ENCODE measurements at regions not wholly inside any gene's neighbourhood (a gene's known extent, or its start where the extent isn't known, plus 50 kb on each side); places are given as distances from the start of the nearest gene placed in this dataset.

DNA sequence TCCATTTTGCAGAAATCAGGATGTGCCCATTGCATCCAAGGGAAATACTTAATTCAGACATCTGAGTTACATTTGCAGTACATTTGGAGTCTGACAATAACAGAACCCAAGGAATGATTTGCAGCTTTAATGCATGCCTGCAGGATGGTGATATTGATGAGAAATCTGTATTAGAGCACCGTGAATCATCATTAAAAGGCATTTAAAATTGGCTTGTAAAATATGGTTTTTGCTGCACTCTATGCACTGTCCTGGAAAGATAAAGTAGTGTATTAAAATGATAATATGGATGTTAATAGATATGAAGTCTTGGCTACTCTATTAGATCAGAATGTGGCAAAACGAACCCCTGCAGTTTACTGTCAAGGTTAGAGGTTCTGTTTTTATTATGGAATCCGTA lies 556.9 kb downstream of the MAT2B start:
- no peak overlapping the region for H3K4me3 ChIP-seq
- no peak for TF ChIP-seq CTCF (IDR thresholded peaks at IDR 0.05)
- TF ChIP-seq POLR2A (IDR thresholded peaks at IDR 0.05): no peak
- no peaks in the 10 kb centered on the region for H3K4me1 ChIP-seq
- DNase-seq (no peak), ATAC-seq (no peak)
- no peaks in the 10 kb centered on the region for H3K36me3 ChIP-seq (replicated peaks in 1 of 2; ENCODE audit: insufficient read depth in 1 of 2, low read depth in 2 of 2)
- 28 to 39% methylated on average over 3 of the region's 3 CpGs for WGBS, 2 donors
- H3K9me3 ChIP-seq: no peaks in the 10 kb centered on the region
- H3K27me3 ChIP-seq: no peaks in the 10 kb centered on the region
- H3K27ac ChIP-seq: no peak overlapping the region
- intact Hi-C loops (cut with DNase I): no loop called here

GRCh38 chr5:164065266-164065665 lies 559.8 kb downstream of the MAT2B start:
- intact Hi-C loops (cut with DNase I): no loop called here
- DNase-seq (no peak), ATAC-seq (no peak)
- Histone ChIP-seq H3K27ac (no peak overlapping the region), H3K4me1 (no peaks in the 10 kb centered on the region), H3K9me3 (no peaks in the 10 kb centered on the region), H3K36me3 (replicated peaks in 1 of 2; ENCODE audit: insufficient read depth in 1 of 2, low read depth in 2 of 2) (no peaks in the 10 kb centered on the region), H3K27me3 (no peaks in the 10 kb centered on the region), H3K4me3 (no peak overlapping the region)
- TF ChIP-seq CTCF (IDR thresholded peaks at IDR 0.05): no peak
- no peak for TF ChIP-seq POLR2A (IDR thresholded peaks at IDR 0.05)
- 54 to 65% methylated on average over 2 of the region's 2 CpGs for WGBS, 2 donors

GRCh38 chr5:164071671-164072070 lies 566.3 kb downstream of the MAT2B start:
- TF ChIP-seq CTCF (IDR thresholded peaks at IDR 0.05): no peak
- Histone ChIP-seq H3K4me1 (no peaks in the 10 kb centered on the region), H3K9me3 (no peaks in the 10 kb centered on the region), H3K4me3 (no peak overlapping the region), H3K27me3 (no peaks in the 10 kb centered on the region), H3K36me3 (replicated peaks in 1 of 2; ENCODE audit: insufficient read depth in 1 of 2, low read depth in 2 of 2) (no peaks in the 10 kb centered on the region), H3K27ac (no peak overlapping the region)
- DNase-seq: no peak
- intact Hi-C loops (cut with DNase I): no loop called here
- 41 to 77% methylated on average over 1 of the region's 1 CpG for WGBS, 2 donors
- no peak for ATAC-seq

GRCh38 chr5:164073081-164073480 lies 567.7 kb downstream of the MAT2B start:
- intact Hi-C loops (cut with DNase I): no loop called here
- DNase-seq (no peak), ATAC-seq (no peak)
- TF ChIP-seq CTCF (IDR thresholded peaks at IDR 0.05) (no peak), POLR2A (IDR thresholded peaks at IDR 0.05) (no peak)
- Histone ChIP-seq H3K36me3 (replicated peaks in 1 of 2; ENCODE audit: insufficient read depth in 1 of 2, low read depth in 2 of 2) (no peaks in the 10 kb centered on the region), H3K4me3 (no peak overlapping the region), H3K27ac (no peak overlapping the region), H3K9me3 (no peaks in the 10 kb centered on the region), H3K4me1 (no peaks in the 10 kb centered on the region), H3K27me3 (no peaks in the 10 kb centered on the region)
- 21 to 23% methylated on average over 3 of the region's 3 CpGs for WGBS, 2 donors

DNA sequence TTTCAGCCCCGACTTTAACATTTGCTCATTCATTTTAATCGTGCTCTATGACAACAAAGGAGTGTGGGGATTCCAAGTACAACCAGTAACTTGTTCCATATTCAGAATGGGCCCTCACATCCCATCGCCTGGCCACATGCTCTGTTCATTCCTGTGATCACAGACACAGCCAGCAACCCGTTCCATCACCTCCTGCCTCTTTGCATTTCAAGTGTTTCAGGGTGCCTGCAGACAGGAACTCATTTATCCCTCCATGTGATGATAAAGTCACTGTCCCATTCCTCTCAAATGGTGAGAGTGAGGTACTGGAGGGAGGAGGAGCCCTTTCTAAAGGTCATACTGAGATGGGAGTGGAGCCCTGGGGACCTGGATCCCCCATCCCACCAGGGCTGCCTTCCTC lies 571.1 kb downstream of the MAT2B start:
- Histone ChIP-seq H3K4me3 (no peak overlapping the region), H3K36me3 (replicated peaks in 1 of 2; ENCODE audit: insufficient read depth in 1 of 2, low read depth in 2 of 2) (no peaks in the 10 kb centered on the region), H3K4me1 (no peaks in the 10 kb centered on the region), H3K9me3 (no peaks in the 10 kb centered on the region), H3K27me3 (no peaks in the 10 kb centered on the region), H3K27ac (no peak overlapping the region)
- no peak for ATAC-seq
- intact Hi-C loops (cut with DNase I): no loop called here
- 49 to 59% methylated on average over 4 of the region's 4 CpGs for WGBS, 2 donors
- DNase-seq: no peak
- TF ChIP-seq CTCF (IDR thresholded peaks at IDR 0.05) (no peak), POLR2A (IDR thresholded peaks at IDR 0.05) (no peak)
